HG03378 (cell line): ENCODE measurements at regions not wholly inside any gene's neighbourhood (a gene's known extent, or its start where the extent isn't known, plus 50 kb on each side); places are given as distances from the start of the nearest gene placed in this dataset.
A peak's percentile ranks its signal among the peaks of the same experiment; 100 is the strongest.

ENCODE experiments used
- ATAC-seq: cut with Tn5 transposase; IDR thresholded peaks from one replicate; pipeline ENCODE4 v1.9.1; 2021; ENCODE audit warnings: mild to moderate bottlenecking, moderate library complexity; ENCODE audit not compliant: unreplicated experiment

- ATAC-seq = peak; percentile 83
Observed at GRCh38 chr7:12067156-12067831, 143.8 kb upstream of the TMEM106B start.

- no peak for ATAC-seq
Observed at GRCh38 chr7:12069757-12070156, 141.3 kb upstream of the TMEM106B start.

- ATAC-seq = no peak
Observed at GRCh38 chr7:12074889-12075288, 136.2 kb upstream of the TMEM106B start.

DNA sequence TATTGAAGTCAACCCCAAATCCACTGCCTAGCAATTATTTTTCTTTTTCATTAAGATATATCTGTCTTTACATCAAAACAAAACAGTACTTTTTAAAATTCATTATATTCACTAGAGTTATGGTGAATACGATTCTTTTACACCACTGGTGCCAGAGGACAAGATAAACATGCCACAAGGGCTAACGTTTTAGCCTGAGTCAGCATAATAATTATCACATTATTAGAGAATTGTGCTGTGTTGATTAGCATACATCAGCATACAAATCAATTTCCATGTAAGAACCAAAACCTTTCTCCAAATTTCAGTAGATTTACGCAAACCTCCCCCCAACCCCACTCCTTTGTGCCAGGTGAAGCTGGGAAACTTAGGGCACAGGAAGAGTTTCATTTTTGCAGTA, 131.1 kb upstream of the TMEM106B start:
- ATAC-seq = no peak

GRCh38 chr7:12085516-12085915, 125.6 kb upstream of the TMEM106B start:
- ATAC-seq = no peak

- no peak for ATAC-seq
Observed at GRCh38 chr7:12089951-12090756, 120.9 kb upstream of the TMEM106B start.

- ATAC-seq = no peak
Observed at GRCh38 chr7:12090757-12091221, 120.3 kb upstream of the TMEM106B start.

DNA sequence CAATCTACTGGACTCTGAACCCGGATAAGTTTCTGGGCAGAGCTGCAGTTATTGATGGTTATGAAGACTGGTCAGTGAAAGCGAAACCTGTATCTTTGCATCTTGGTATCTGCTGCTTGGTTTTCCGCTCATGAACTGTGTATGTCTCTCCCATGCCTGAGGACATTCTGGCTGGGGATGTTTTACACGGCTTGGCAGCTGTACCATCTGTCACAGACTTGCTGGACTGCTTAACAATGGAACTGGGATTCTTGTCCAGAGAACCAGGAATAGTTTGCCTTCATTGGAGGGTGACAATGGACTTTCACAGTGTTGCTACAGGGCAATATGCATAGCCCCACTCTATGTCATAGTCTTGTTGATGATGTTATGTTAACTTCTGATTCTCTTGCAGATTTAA, 119.9 kb upstream of the TMEM106B start:
- ATAC-seq = no peak

- ATAC-seq = no peak
Observed at GRCh38 chr7:12092499-12093130, 118.5 kb upstream of the TMEM106B start.

DNA sequence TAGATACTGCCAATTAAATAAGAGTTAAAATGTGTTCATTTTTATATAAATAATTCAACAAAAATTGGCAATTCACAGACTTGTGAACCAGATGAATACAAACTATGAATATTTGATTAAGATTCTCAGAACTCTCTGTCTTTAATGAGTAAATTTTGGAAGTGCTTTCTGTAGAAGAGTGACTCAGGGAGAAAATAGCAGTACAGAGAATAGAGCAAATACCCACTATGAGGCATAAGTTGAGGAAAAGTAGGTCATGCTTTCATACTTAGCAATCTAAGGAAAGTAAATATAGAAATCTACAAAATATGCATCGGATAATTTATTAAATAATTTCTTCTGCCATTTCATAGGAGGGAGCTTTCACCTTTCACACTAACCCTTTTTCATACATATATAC, 117.7 kb upstream of the TMEM106B start:
- no peak for ATAC-seq

GRCh38 chr7:12094365-12094921, 116.7 kb upstream of the TMEM106B start:
- ATAC-seq = no peak

- no peak for ATAC-seq
Observed at GRCh38 chr7:12102126-12102525, 109.0 kb upstream of the TMEM106B start.

GRCh38 chr7:12102527-12102926, 108.6 kb upstream of the TMEM106B start:
- ATAC-seq = no peak

DNA sequence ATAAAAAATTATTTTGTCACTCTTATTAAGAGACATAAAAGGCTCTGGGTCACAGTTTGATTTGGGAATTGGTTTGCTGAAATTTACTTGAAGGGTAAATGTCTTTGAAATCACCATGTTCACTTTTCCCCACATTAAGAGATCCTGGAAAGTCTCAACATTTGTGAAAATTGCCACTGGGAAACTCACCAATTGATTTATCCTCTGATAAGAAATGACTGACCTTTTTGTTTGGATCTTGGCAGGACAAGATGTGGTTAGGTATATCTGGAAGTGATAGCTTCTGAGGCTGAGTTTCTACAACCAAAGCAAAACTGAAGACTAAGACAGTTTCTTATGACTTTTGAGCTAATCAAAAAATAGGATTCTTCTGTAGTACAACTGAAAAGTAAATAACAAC, 107.1 kb upstream of the TMEM106B start:
- ATAC-seq = no peak

- ATAC-seq = no peak
Observed at GRCh38 chr7:12107381-12107780, 103.7 kb upstream of the TMEM106B start.

- no peak for ATAC-seq
Observed at GRCh38 chr7:12107841-12108254, 103.2 kb upstream of the TMEM106B start.

DNA sequence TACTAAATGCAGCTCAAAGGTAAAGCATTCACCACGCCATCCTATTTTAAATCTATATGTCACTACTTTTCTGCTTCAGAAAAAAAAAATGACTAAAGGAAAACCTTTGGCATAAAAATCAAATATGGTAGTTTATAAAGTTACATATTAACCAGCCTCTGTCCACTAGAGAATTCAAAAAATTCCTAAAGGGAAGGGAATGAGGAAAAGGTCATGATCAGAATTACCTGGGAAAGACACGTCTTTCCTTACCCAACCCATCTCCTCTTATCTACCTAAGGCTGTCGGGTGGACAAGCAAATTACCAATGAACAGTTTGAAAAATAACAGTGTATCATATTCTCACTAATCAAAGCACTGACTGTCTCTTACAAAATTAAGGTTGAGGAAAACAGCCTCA, 100.7 kb upstream of the TMEM106B start:
- no peak for ATAC-seq

GRCh38 chr7:12111422-12112405, 99.4 kb upstream of the TMEM106B start:
- no peak for ATAC-seq

- no peak for ATAC-seq
Observed at GRCh38 chr7:12117170-12117569, 93.9 kb upstream of the TMEM106B start.

DNA sequence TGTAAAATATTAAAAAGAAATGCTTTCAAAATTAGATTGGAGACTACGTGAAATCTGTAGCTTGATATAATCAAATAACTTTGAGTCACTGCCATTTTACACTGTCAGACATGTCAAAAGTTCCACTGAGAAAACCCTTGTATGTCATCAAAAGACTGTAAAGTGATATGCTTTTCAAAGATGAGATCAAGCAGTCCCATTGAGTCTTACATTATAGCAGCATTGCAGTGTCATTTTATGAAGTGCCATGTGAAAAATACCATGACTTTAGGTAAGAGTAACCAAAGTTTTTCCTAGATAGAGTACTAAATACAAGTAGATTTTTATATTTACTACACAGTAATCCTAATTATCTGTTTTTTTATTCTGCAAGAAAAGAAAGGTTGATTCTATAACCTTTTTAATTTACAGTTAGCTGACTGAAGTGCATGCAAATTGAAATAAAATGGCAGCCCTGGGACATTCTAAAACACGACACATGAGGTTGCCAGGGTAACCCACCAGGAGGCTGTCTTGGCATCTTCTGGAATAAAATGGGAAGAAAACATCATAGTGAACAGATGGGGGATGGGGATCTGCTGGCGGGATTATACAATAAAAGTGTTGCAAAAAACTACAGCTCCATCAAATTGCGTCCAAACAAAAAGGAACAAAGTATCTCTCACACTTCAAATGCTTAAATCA, 91.3 kb upstream of the TMEM106B start:
- no peak for ATAC-seq
